GM12878 (cell line): ENCODE measurements at regions not wholly inside any gene's neighbourhood (a gene's known extent, or its start where the extent isn't known, plus 50 kb on each side); places are given as distances from the start of the nearest gene placed in this dataset.

Source experiments
- ATAC-seq: fragments of 200-7000 bp; cut with Tn5 transposase; 3 replicates; pipeline ENCODE4 v1.9.1; 2020; ENCODE audit warnings: mild to moderate bottlenecking, moderate library complexity
- BruUV-seq: library from RNA; stranded (reverse); fragments of 400-500 nt; replicated peaks from 2 replicates; lab custom pipeline; 2021; lab: Mats Ljungman, UMichigan
- CTCF ChIA-PET: fragments of 300-600 bp; sonication (Branson Sonifier 250); formaldehyde crosslinking; extraction: SDS; loops from one replicate; lab custom pipeline; 2021; ENCODE audit warnings: inconsistent platforms; lab: Yijun Ruan, JAX
- POLR2A ChIA-PET: fragments of 350-600 bp; formaldehyde crosslinking; extraction: SDS; loops from one replicate; lab custom pipeline; 2021; ENCODE audit warnings: inconsistent platforms; lab: Charles Lee
- RAD21 ChIA-PET: fragments of 300-600 bp; sonication (Branson Sonifier 250); formaldehyde crosslinking; loops from one replicate; lab custom pipeline; 2023; ENCODE audit warnings: antibody characterized with exemption; ENCODE audit not compliant: unreplicated experiment; lab: Charles Lee
- SMC1A ChIA-PET: fragments of 300-600 bp; sonication (Branson Sonifier 250); formaldehyde crosslinking; loops from one replicate; lab custom pipeline; 2023; ENCODE audit not compliant: unreplicated experiment, uncharacterized antibody; lab: Charles Lee
- DNase-seq: peaks from one replicate; pipeline ENCODE4 v3.0.0-alpha.2; 2011; ENCODE audit warnings: low read depth, low spot score
- FAIRE-seq: peaks from 3 replicates; lab custom pipeline; 2011; peaks lifted over from hg19 to GRCh38; lab: Jason Lieb, UNC
- H2AFZ ChIP-seq: 2 replicates; pipeline ENCODE4 v1.6.0; 2011; ENCODE audit warnings: low read depth, low read length, control low read depth; ENCODE audit not compliant: control insufficient read depth
- H3K27ac ChIP-seq: 2 replicates; pipeline ENCODE4 v1.5.1; 2011; ENCODE audit warnings: control low read depth; ENCODE audit not compliant: control insufficient read depth, insufficient read depth
- H3K27me3 ChIP-seq, 2 experiments: replicated peaks in 1 of 2; 2 replicates each; pipeline versions ENCODE4 v1.6.0 to v1.6.1; 2011; ENCODE audit warnings: low read length in 1 of 2; ENCODE audit not compliant: control insufficient read depth in 2 of 2, insufficient read depth in 2 of 2
- H3K36me3 ChIP-seq, 2 experiments: 2 replicates each; pipeline ENCODE4 v1.5.1; 2011; ENCODE audit warnings: low read length in 1 of 2; ENCODE audit not compliant: control insufficient read depth in 2 of 2, insufficient read depth in 2 of 2
- H3K4me1 ChIP-seq: 2 replicates; pipeline ENCODE4 v1.6.1; 2011; ENCODE audit warnings: mild to moderate bottlenecking, low read length, moderate library complexity, mixed read lengths; ENCODE audit not compliant: control insufficient read depth, insufficient read depth
- H3K4me2 ChIP-seq: 2 replicates; pipeline ENCODE4 v1.6.0; 2011; ENCODE audit warnings: control low read depth; ENCODE audit not compliant: control insufficient read depth, insufficient read depth
- H3K4me3 ChIP-seq: fragments of 200-600 bp; sonication (generic); 2 replicates; pipeline ENCODE4 v1.5.1; 2016
- H3K79me2 ChIP-seq: 2 replicates; pipeline ENCODE4 v1.6.0; 2011; ENCODE audit warnings: low read length; ENCODE audit not compliant: control insufficient read depth, insufficient read depth
- H3K9ac ChIP-seq: 2 replicates; pipeline ENCODE4 v1.8.0; 2011; ENCODE audit warnings: low read length, control low read depth, mixed read lengths; ENCODE audit not compliant: control insufficient read depth, insufficient read depth
- H3K9me3 ChIP-seq: replicated peaks from 3 replicates; pipeline ENCODE4 v1.5.1; 2011; ENCODE audit warnings: mild to moderate bottlenecking, low read length; ENCODE audit not compliant: control insufficient read depth, insufficient read depth
- H4K20me1 ChIP-seq: 2 replicates; pipeline ENCODE4 v1.6.0; 2011; ENCODE audit not compliant: control insufficient read depth, insufficient read depth
- BACH1 ChIP-seq: fragments of 450-650 bp; IDR thresholded peaks from 2 replicates; pipeline ENCODE4 v1.6.1; 2017; ENCODE audit warnings: mild to moderate bottlenecking, borderline replicate concordance
- CBFB ChIP-seq: IDR thresholded peaks from 2 replicates; pipeline ENCODE4 v1.6.1; 2016; ENCODE audit warnings: antibody characterized with exemption, low read depth
- CBX5 ChIP-seq: sonication (generic); IDR thresholded peaks from 2 replicates; pipeline ENCODE4 v1.6.1; 2016; ENCODE audit warnings: low read depth, moderate library complexity, mild to moderate bottlenecking, inconsistent platforms
- E4F1 ChIP-seq: fragments of 450-650 bp; IDR thresholded peaks from 2 replicates; pipeline ENCODE4 v1.6.1; 2018; ENCODE audit warnings: borderline replicate concordance, mild to moderate bottlenecking; ENCODE audit not compliant: partially characterized antibody
- FOS ChIP-seq: IDR thresholded peaks from 3 replicates; pipeline ENCODE4 v1.6.1; 2011; ENCODE audit warnings: borderline replicate concordance; ENCODE audit not compliant: insufficient read length; ENCODE audit errors: extremely low read depth
- FOXK2 ChIP-seq: fragments of 450-650 bp; IDR thresholded peaks from 2 replicates; pipeline ENCODE4 v1.6.1; 2017; ENCODE audit warnings: mild to moderate bottlenecking, moderate library complexity
- FOXM1 ChIP-seq: IDR thresholded peaks from 2 replicates; pipeline ENCODE4 v1.6.1; 2012; ENCODE audit warnings: low read depth, mild to moderate bottlenecking, inconsistent platforms, low read length, moderate library complexity
- JUND ChIP-seq: IDR thresholded peaks from 2 replicates; pipeline ENCODE4 v1.6.1; 2012; ENCODE audit warnings: low read depth, mild to moderate bottlenecking, low read length, improper control_type of control experiment, moderate library complexity
- KDM1A ChIP-seq: fragments of 200-600 bp; sonication (generic); IDR thresholded peaks from 2 replicates; pipeline ENCODE4 v1.6.1; 2016; ENCODE audit warnings: borderline replicate concordance
- PML ChIP-seq: IDR thresholded peaks from 2 replicates; pipeline ENCODE4 v1.6.1; 2012; ENCODE audit warnings: low read length, inconsistent platforms
- RELA ChIP-seq: fragments of 450-650 bp; IDR thresholded peaks from 2 replicates; pipeline ENCODE4 v1.8.0; 2014; ENCODE audit warnings: borderline replicate concordance; ENCODE audit not compliant: partially characterized antibody
- RFX5 ChIP-seq: IDR thresholded peaks from 2 replicates; pipeline ENCODE4 v1.6.1; 2011; ENCODE audit warnings: low read depth, low read length, improper control_type of control experiment
- RUNX3 ChIP-seq: IDR thresholded peaks from 2 replicates; pipeline ENCODE4 v1.6.1; 2012; ENCODE audit warnings: low read length, inconsistent platforms
- STAT1 ChIP-seq: fragments of 450-650 bp; conservative IDR thresholded peaks from 2 replicates; pipeline ENCODE4 v1.6.1; 2014; ENCODE audit warnings: antibody characterized with exemption, mild to moderate bottlenecking
- SUPT20H ChIP-seq: IDR thresholded peaks from 2 replicates; pipeline ENCODE4 v1.6.1; 2011; ENCODE audit warnings: low read depth, mild to moderate bottlenecking, low read length, moderate library complexity, borderline replicate concordance; ENCODE audit not compliant: control insufficient read depth
- SUZ12 ChIP-seq: fragments of 200-600 bp; sonication (generic); IDR thresholded peaks from one replicate; pipeline ENCODE4 v1.6.1; 2018; ENCODE audit warnings: antibody characterized with exemption, mild to moderate bottlenecking; ENCODE audit not compliant: unreplicated experiment
- TCF12 ChIP-seq: IDR thresholded peaks from 2 replicates; pipeline ENCODE4 v1.6.1; 2011; ENCODE audit warnings: low read depth, mild to moderate bottlenecking, low read length
- WGBS: methylation state at CpG from one replicate; pipeline ENCODE4 v1.1.6; 2016; ENCODE audit warnings: low lambda C conversion rate; ENCODE audit not compliant: insufficient replicate concordance, insufficient coverage; ENCODE audit errors: missing lambda C conversion rate; 5-methylcytosine and 5-hydroxymethylcytosine counted together
- in situ Hi-C: fragments of 300-500 bp; cut with MboI; formaldehyde crosslinking; loops from 9 replicates; pipeline ENCODE4 v1.14.3; 2018; ENCODE audit warnings: mixed read lengths
- intact Hi-C: fragments of 100-400 bp; cut with micrococcal nuclease; formaldehyde crosslinking; loops from one replicate; pipeline ENCODE4 v1.14.2; 2022; ENCODE audit not compliant: unreplicated experiment

GRCh38 chr5:121285801-121286521, 565.7 kb upstream of the FTMT start:
- in situ Hi-C loops (no loop called here), intact Hi-C loops (no loop called here)
- Histone ChIP-seq H3K27ac (no peak overlapping the region), H3K79me2 (no peaks in the 10 kb centered on the region), H3K36me3 (no peaks in the 10 kb centered on the region), H4K20me1 (no peaks in the 10 kb centered on the region), H3K9me3 (no peaks in the 10 kb centered on the region), H3K4me3 (no peak overlapping the region), H3K4me1 (no peaks in the 10 kb centered on the region), H2AFZ (no peak overlapping the region), H3K9ac (no peak overlapping the region), H3K27me3 (no peaks in the 10 kb centered on the region), H3K4me2 (no peak overlapping the region)
- BruUV-seq: no TSS peak
- FAIRE-seq (no peak), DNase-seq (no peak), ATAC-seq (no peak)
- ChIA-PET CTCF (no interaction called here), SMC1A (no interaction called here), RAD21 (no interaction called here), POLR2A (no interaction called here)
- WGBS: 39% methylated on average over 4 of the region's 4 CpGs
- no peak for TF ChIP-seq E4F1
- no peak for TF ChIP-seq STAT1
- TF ChIP-seq KDM1A: no peak
- no peak for TF ChIP-seq RUNX3
- TF ChIP-seq PML: no peak
- TF ChIP-seq RFX5: no peak
- no peak for TF ChIP-seq BACH1
- TF ChIP-seq FOXM1: no peak
- no peak for TF ChIP-seq RELA
- no peak for TF ChIP-seq FOXK2
- no peak for TF ChIP-seq SUPT20H
- no peak for TF ChIP-seq SUZ12
- TF ChIP-seq TCF12: no peak
- TF ChIP-seq CBX5: no peak
- TF ChIP-seq CBFB: no peak
- TF ChIP-seq FOS: no peak
- TF ChIP-seq JUND: no peak
